HG03469 (cell line): ENCODE measurements at regions not wholly inside any gene's neighbourhood (a gene's known extent, or its start where the extent isn't known, plus 50 kb on each side); places are given as distances from the start of the nearest gene placed in this dataset.

ENCODE experiments used
- ATAC-seq: cut with Tn5 transposase; IDR thresholded peaks from one replicate; pipeline ENCODE4 v1.9.1; 2021; ENCODE audit warnings: mild to moderate bottlenecking, moderate library complexity, moderate number of reproducible peaks; ENCODE audit not compliant: unreplicated experiment

DNA sequence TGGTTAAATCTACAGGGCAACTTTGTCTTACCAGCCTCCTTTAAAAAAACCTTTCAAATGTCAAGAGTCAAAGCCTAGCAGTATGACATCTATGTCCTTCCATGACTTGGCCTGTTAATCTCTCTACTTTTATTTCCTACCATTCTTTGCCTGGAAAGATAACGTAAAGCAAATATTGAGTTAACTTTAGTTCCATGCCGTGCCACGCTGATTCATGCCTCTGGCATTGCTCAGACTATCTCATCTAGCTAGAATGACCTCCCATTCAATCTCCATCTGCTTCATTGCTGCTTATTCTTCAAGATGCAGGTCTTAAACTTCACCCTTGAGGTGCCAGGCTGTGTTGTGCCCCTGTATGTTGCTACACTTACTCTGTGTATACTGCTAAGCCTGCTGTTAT, 729.8 kb downstream of the EFNA5 start:
- ATAC-seq, result no peak

DNA sequence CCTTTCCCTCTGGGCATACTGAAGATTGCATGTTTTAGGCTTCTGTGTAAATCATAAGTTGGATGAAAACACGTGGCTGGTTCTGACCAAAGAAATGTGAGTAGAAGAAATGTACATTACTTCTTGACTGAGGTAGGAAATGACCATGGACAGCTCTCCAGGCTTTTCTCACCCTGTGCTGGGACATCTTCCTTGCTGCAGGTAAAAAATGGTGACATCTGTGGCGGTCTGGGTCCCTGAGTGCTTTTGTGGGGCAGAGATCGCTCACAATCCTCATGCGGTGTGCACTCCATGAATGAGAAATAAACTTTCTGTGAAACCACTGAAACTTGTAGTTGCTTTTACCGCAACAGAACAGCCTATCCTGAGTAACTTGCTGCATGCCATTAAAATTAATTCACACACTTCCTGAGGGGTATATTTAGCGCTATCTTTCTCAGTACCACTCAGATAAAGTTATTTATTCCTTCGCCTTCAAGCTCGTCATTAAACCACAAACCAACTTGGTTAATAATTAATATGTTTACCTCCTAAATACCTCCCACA, 730.4 kb downstream of the EFNA5 start:
- no peak for ATAC-seq

DNA sequence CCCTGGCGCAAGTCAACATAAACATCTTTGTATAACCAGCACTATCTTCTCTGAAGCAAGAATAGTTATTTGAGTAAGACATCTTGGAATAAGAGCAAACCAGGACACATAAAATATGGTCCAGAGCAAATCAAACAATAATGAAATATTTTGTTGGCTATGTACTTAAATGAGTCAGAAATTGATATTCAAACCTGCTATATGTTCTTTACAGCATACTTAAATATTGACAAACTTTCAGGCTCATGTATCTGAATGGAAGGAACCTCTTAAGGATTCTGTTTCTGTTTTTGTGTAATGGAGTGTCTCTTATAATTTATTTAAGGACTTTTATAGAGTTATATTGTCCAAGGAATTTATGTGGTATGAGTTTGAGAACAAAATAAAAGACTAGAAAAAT, 747.3 kb downstream of the EFNA5 start:
- no peak for ATAC-seq

DNA sequence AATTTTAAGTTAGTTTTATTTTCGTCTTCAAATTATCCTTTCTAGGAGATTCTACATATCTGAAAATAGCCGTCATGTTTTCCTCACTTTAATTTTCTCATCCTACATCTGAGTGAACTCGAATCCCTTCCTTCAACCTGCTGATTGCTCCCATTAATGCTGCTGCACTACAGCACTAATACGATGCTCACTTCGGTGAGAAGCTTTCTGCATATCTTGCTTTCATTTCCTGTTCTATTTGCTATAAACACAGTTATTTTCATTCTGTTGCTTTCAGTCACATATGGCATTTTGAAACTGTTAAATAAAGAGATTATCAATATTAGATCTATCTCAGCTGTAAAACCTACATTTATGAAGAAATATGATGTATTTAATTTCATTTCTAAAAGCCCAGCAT, 749.2 kb downstream of the EFNA5 start:
- ATAC-seq, result no peak

DNA sequence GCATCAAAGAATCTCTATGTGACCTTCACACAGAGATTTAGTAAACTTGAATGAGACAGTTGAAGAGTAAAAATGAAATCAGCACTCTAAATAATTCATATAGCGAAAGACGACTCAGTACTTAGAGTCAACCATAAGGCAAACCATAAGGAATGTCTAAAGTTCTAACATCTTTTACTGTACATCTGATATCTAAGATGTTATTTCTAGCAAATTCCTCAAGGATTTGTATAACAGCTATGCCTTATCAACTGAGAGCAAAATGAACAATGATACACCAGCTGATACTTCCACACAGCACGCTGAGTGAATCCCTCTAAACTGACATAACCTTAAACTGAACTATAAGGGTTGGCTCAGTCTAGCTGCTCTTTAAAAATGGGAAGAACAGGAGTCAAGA, 760.3 kb downstream of the EFNA5 start:
- no peak for ATAC-seq

DNA sequence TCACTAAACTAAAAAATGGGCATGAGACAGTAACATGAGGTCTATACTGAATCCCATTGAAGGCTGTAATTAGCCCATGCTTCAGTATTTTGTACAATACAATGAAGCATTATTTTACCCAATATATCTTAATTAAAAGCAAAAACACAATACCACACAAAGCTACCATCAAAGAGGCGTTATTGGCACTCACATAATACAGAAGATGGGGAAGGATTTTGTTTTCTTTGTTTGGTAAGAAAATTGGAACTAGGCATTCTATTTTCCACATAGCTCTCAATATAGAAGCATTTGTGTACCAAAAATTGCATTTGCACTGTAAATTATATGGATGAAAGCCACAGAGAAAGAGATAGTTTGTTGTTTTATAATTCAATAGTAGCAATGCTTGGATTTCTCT, 761.0 kb downstream of the EFNA5 start:
- ATAC-seq, result no peak

DNA sequence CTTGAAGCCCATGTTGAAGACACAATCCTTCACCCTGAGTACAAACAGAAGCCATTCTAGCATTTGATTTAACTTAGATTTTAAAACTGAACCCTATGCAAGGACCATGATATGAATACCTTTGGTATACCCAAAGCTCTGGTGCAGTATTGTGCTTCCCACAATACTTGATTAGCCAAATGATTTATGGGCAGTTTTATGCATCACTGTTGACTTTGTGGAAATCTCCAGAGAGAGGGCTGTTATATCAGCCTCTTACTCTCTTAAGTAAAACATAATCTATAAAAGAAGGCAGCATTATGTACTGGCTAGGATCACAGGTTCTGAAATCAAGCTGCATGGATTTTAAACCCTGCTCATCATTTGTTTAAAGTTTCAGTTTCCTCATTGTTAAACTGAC, 762.8 kb downstream of the EFNA5 start:
- no peak for ATAC-seq

DNA sequence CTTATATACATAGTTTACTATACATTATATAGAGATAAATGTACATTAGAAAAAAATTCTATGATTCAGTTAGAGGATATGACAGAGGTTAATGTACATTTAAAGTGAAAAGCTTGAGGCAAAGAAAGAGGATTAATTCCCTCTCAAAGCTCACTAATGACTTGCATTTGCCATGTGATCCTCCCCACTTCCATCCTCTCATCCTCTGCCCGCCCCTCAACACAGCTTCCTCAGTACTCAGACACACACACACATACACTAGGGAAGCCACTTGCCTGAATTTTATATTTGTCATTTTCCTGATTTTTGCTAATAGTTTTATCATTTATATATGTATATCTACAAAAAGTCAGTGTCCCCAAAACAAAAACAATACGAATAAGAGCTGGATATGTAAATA, 764.5 kb downstream of the EFNA5 start:
- ATAC-seq, result no peak

DNA sequence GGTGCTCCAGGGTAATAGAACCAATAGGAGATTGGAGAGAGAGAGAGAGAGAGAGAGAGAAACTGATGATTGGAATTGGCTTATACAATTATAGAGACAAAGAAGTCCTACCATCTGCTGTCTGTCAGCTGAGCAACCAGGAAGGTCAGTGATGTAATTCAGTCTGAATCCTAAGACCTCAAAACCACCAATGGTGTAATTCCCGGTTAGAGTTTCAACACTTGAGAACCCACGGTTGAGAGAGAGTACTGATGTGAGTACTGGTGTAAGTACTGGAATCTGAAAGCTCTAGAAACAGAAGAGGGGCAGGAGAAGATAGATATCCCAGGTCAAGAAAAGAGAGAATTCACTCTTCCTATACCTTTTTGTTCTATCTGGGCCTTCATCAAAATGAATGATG, 775.8 kb downstream of the EFNA5 start:
- no peak for ATAC-seq

DNA sequence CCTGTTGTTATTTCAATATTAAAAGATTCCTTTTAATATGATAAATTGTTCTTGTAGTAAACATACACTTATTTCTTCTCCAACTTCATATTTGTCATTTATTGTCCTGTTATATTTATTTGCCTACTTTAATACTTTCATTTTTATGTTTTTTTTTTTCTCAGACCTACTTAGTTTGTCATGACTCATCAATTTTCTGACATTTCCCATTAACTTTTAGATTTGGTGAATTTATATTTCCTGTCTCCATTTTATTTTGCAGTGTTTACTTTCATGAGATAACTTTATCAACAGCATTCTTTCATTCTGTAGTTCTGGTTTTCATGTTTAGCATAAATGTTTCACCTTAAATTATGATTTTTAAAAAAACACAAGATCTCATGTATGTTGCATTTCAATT, 788.7 kb downstream of the EFNA5 start:
- ATAC-seq, result no peak

DNA sequence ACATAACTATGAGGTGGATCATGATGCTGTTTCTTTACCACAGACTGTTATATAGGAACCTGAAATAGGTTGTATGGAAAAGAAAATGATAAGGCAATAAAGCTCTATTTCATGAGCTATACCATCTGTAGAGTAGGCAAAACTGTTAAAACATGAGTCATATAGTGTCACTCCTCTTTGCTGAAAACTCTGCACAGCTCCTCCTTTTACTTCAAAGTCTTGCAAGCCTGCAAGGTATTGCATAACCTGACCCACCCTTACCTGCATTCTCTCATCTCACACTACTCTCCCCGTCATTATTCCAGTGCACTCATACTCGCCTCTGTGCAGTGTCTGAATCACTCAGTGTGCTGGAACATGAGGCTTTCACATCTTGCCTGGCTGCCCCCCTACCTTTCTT, 790.1 kb downstream of the EFNA5 start:
- no peak for ATAC-seq

DNA sequence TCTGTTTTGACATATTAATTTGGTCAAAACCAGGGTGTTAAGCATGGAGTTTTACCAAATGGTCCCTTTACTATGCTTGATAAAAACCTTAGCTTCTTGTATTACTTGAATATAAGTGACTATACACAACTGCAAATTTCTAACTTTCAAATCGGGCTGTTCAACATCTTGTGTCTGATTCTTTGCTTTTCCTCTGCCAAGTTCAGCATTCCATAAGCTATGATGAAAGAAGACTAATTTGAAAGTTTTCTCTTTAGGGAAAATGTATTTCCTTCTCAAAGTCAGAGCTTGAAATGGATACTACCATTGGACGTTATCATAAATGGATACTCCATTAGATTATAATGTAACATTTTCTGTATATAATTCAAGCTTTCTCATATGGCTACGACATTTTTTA, 792.9 kb downstream of the EFNA5 start:
- ATAC-seq, result no peak

DNA sequence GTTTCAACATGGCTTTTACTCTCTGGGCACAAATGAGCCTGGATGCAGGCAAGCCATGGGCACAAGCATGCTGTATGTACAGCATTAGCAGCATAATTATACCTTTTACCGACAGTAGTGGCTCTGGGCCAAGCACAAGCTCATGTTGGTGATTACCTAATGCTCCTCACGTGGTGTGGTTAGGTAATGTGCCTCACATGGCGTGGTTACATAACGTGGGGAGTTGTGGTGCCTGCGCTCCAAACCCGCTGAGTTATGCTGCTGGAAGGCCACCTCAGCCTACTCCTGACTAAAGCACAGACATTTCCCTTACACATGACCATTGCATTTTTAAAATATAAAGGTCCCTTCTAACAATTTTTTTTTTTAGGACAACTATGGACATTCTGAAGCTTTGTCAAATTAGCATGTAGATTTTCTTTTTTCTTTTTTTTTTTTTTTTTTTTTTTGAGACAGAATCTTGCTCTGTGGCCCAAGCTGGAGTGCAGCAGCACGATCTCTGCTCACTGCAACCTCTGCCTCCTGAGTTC, 794.0 kb downstream of the EFNA5 start:
- ATAC-seq, result no peak

DNA sequence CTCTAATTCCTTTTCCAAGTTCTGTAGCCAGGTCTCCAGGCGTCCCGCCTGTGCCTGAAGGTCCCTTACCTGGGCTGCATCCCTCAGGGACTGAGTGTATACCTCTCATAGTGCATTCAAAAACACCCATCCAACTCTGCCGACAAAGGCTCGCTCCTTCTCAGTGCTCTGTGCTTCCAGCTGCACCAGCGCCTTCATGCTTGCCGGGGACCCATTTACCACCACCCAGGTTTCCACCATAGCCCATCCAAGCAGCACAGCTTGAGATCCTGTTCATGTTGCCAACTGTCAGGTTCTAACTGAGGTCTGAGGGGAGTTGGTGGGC, 794.5 kb downstream of the EFNA5 start:
- ATAC-seq, result no peak

DNA sequence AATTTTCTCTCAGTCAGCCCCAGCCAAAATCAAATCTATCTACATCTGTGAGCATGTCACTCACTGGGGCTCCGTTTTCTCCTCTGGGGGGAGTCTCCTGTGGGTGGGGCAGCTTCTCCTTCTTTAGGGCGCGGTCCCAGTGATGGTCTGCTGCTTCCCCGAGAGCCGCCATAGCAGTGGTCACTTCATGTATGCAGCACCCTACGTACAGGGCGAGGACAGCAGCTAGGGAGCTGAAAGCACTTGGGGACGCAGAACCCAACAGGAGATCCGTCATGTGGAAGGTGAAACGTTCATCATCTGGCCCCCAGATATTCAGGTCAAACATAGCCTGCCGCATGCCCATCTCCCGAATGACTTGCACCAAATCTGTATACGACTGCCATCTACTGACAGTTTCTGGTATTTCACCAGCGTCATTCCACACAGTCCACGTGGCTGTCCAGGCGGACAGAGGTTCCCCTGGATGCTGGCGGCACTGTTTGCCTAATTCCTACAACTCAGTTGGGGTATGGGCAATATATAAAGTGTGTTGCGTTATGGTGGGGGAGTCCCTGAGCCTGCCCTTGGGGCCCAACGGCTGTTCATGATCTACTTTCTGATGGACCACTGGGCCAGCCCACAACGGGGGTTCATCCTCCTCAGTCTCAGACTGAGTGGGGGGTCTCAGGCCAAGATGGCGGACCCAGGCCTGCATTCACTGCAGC, 795.0 kb downstream of the EFNA5 start:
- ATAC-seq, result peak; percentile 57

DNA sequence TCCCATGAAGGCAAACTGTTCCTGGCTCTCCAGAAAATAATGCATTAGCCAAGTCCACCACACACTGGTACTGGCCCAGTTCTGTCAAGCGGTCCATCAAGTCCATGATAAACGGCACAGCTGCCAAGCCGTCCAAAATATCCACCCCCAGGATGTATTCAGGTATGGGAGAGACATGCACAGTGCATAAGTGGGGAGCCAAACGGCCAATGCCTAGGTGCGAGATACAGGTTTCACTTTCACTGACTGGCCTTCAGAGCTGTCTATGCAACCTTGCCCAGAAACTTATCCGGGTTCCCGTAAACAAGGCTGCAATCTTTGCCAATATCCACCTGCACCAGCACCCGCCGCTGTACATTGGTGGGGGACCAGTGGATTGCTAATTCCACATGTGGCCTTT, 795.8 kb downstream of the EFNA5 start:
- ATAC-seq, result no peak

DNA sequence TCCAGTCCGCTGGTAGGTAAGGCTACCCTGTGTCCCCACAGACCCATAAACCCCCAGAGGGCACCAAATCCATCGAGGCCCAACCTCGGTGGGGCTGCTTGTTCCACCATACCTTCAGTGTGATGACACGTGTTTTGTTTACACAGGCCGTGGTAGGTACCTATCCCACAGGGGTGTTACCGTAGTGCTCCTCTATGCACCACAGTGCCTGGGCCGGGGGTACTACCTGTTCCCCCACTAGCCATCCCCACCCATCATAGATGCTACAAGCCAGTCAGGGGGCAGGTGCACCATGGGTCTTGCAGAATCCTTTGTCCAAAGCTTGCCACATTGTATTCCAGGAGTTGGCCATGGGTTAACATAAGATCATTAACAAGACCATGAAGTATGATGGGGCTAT, 796.2 kb downstream of the EFNA5 start:
- ATAC-seq, result no peak

DNA sequence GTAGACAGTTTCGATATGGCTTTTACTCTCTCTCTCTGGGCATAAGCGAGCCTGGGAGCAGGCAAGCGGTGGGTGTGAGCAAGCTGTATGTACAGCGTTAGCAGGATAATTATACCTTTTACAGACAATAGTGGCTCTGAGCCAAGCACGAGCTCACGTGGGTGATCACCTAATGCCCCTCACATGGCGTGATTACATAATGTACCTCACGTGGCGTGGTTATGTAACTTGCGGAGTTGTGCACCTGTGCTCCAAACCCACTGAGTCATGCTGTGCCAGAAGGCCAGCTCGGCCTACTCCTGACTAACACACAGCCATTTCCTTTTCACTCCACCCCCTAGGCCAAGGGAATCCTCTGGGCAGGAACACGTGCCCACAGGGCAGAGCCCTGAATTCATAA, 797.2 kb downstream of the EFNA5 start:
- no peak for ATAC-seq

DNA sequence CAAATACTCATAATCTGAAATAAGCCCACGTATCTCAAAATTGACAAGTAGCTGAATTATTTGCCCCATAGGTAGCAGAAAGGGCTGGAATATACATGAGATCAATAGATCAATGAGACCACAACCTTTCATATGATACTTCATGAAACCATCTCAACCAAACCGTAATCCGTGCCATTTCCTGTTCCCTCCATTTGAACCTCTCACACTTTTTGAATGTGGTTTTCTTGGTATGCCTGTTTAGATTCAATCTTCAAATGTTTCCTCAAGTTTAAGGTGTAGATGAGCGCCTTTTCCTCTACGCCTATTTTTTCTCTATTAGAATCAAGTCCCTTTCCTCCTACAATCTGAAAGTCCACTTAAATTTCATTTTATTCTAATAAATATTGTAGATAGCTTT, 805.5 kb downstream of the EFNA5 start:
- no peak for ATAC-seq

DNA sequence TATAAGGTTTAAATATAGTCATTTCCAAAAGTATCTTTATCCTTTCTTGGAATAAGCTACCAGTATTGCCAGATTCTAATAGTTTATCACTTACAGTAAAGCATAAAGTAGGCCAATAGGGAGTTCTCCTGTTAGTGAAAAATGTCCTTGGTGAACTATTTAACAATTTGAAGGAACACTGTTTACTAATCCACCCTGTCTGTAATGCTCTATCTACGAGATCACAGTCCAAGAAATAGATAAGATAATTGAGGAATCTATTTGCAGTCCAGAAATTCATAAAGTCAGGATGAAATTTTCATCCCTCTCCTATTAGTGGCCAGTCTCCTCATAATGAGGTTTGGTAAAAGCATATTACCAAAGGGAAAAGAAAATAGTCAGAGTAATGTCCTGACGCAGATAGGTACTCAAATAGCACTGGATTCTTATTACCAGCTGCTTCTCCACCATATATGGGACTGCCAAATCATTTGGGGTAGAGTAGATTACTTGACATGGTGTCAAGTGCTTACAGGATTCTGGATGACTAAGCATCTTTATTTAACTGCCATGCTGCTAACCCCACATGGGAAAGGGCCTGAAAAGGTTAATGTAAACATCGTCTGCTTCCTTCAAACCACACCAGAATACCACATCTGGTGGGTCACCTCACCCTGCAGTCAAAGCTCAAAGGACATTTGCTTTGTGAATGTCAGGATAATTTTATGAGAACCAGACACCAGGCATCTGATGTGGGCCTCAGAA, 808.1 kb downstream of the EFNA5 start:
- no peak for ATAC-seq

DNA sequence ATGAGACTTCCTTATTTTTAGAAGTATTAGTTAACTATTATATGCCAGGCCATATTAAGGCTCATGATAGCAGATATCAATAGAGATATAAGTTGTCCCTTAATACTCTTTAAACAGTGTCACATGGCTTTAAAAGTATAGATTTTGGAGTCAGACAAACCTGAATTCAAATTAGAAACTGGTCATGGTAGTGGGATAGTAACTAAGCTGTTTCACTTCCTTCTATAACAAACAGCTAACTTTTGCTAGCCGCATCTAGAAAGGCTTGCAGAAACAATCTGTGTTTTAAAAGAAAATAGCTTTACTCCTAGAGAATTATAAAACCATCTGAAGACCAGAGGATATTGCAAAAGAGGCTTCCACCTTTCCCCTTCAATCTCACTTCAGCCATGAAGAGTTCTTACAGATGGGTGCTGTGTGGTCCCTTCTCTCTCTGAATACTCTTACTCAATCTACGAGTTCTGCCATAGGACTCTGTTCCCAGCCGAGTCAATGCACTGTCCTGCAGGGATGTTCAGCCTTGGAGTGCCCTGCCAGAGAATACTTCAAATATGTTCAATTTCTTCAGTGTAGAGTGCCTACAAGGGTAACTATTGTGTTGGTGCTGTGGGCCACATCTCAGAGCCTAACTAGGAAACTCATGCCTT, 810.2 kb downstream of the EFNA5 start:
- no peak for ATAC-seq

DNA sequence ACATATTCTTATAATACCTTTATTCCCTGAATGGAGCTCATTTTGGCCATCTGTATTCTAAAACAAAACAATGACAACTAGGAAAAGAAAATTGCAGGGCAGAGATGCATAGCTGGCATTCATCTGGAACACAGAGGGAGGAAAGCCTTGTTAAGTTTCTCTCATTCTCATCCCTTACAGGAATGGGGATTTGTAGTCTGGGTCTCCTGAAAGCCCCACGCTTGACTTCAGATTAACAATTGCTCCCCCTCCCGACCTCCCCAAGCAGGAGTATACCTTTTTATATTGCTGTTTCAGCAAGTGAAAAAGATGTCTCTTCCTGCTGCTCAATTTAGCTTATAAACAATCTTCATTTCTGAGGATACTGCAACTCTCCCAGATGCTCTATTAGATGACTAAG, 812.1 kb downstream of the EFNA5 start:
- no peak for ATAC-seq
